PC-3 (cell line): ENCODE measurements at regions not wholly inside any gene's neighbourhood (a gene's known extent, or its start where the extent isn't known, plus 50 kb on each side); places are given as distances from the start of the nearest gene placed in this dataset.

Source experiments
- ATAC-seq: fragments of 200-7000 bp; cut with Tn5 transposase; 2 replicates; pipeline ENCODE4 v1.9.1; 2020; ENCODE audit warnings: mild to moderate bottlenecking, moderate library complexity
- BruUV-seq: library from RNA; stranded (reverse); fragments of 400-500 nt; replicated peaks from 2 replicates; lab custom pipeline; 2021; lab: Mats Ljungman, UMichigan
- CTCF ChIA-PET: fragments of 300-600 bp; sonication (Branson Sonifier 250); formaldehyde crosslinking; loops from one replicate; lab custom pipeline; 2022; ENCODE audit warnings: antibody characterized with exemption; lab: Charles Lee
- POLR2A ChIA-PET: fragments of 300-600 bp; sonication (Branson Sonifier 250); formaldehyde crosslinking; loops from one replicate; lab custom pipeline; 2022; ENCODE audit warnings: antibody characterized with exemption; ENCODE audit not compliant: unreplicated experiment; lab: Charles Lee
- DNase-seq: peaks from one replicate; pipeline ENCODE4 v3.0.0-alpha.2; 2015
- H2AFZ ChIP-seq: fragments of 300-600 bp; sonication (generic); 2 replicates; pipeline ENCODE4 v1.6.0; 2016; ENCODE audit warnings: antibody characterized with exemption, low read length
- H3F3A ChIP-seq: fragments of 300-600 bp; sonication (generic); one replicate; pipeline ENCODE4 v1.6.0; 2017; ENCODE audit warnings: antibody characterized with exemption, low read length, control low read depth, mild to moderate bottlenecking; ENCODE audit not compliant: unreplicated experiment
- H3K27ac ChIP-seq: fragments of 300-600 bp; sonication (generic); 2 replicates; pipeline ENCODE4 v1.5.1; 2016; ENCODE audit warnings: mild to moderate bottlenecking, low read length
- H3K27me3 ChIP-seq: fragments of 300-600 bp; sonication (generic); 2 replicates; pipeline ENCODE4 v1.6.1; 2016; ENCODE audit warnings: low read length, mixed read lengths
- H3K36me3 ChIP-seq: fragments of 300-600 bp; sonication (generic); 2 replicates; pipeline ENCODE4 v1.6.1; 2016; ENCODE audit warnings: low read depth, mixed run types, low read length, mixed read lengths
- H3K4me1 ChIP-seq: fragments of 300-600 bp; sonication (generic); 2 replicates; pipeline ENCODE4 v1.5.1; 2016; ENCODE audit warnings: low read length; ENCODE audit not compliant: insufficient read depth
- H3K4me2 ChIP-seq: fragments of 300-600 bp; sonication (generic); 2 replicates; pipeline ENCODE4 v1.6.0; 2016; ENCODE audit warnings: low read length
- H3K4me3 ChIP-seq: fragments of 300-600 bp; sonication (generic); 2 replicates; pipeline ENCODE4 v1.5.1; 2016; ENCODE audit warnings: mild to moderate bottlenecking, low read length, mixed read lengths
- H3K79me2 ChIP-seq: fragments of 300-600 bp; sonication (generic); 2 replicates; pipeline ENCODE4 v1.6.1; 2017; ENCODE audit warnings: low read length, mixed read lengths
- H3K9ac ChIP-seq: fragments of 300-600 bp; sonication (generic); 2 replicates; pipeline ENCODE4 v1.6.0; 2016; ENCODE audit warnings: mild to moderate bottlenecking, low read length
- H3K9me2 ChIP-seq: fragments of 300-600 bp; sonication (generic); replicated peaks from 2 replicates; pipeline ENCODE4 v1.6.1; 2016; ENCODE audit warnings: mixed run types, low read length, mixed read lengths
- H3K9me3 ChIP-seq: fragments of 300-600 bp; sonication (generic); 2 replicates; pipeline ENCODE4 v1.6.1; 2016; ENCODE audit warnings: low read length, mixed read lengths
- H4K20me1 ChIP-seq: fragments of 300-600 bp; sonication (generic); 2 replicates; pipeline ENCODE4 v1.6.1; 2016; ENCODE audit warnings: low read length, mixed read lengths
- EZH2 ChIP-seq: fragments of 300-600 bp; sonication (generic); IDR thresholded peaks from one replicate; pipeline ENCODE4 v1.6.1; 2017; ENCODE audit warnings: antibody characterized with exemption, mild to moderate bottlenecking, low read length; ENCODE audit not compliant: unreplicated experiment
- EZH2phosphoT487 ChIP-seq: fragments of 300-600 bp; sonication (generic); IDR thresholded peaks from 2 replicates; pipeline ENCODE4 v1.6.1; 2018; ENCODE audit warnings: mild to moderate bottlenecking, antibody characterized with exemption, low read length, borderline replicate concordance
- intact Hi-C: fragments of 100-400 bp; cut with micrococcal nuclease; formaldehyde crosslinking; loops from 2 replicates; pipeline ENCODE4 v1.9.0; 2023
- TF ChIP-seq, protein P1 (sequence below): fragments of 300-600 bp; sonication (generic); conservative IDR thresholded peaks from 2 replicates; pipeline ENCODE4 v1.5.1; 2017; ENCODE audit warnings: antibody characterized with exemption, low read depth, mild to moderate bottlenecking, low read length

DNA sequence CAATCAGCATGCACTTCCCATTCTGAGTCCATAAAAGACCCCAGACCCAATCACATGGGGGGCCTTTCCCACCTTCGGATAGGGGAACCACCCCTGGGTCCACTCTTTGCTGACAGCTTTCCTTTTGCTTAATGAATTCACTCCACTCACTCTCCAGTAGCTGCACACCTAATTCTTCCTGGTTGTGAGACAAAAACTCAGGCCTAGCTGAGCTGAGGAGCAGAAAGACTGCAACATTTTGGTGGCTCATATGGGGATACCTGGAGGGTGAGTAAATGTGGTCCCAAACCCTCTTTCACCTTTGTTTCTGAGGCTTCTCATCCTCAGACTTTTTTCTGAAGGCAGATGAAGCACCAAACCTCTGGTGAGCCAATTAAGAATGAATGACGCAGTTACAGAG is 138.1 kb downstream of the WDR11 start:
- ChIA-PET CTCF (no interaction called here), POLR2A (no interaction called here)
- DNase-seq (no peak), ATAC-seq (no peak)
- Histone ChIP-seq H3K4me3 (no peak overlapping the region), H3K36me3 (no peaks in the 10 kb centered on the region), H3K4me1 (no peaks in the 10 kb centered on the region), H3K9me3 (no peaks in the 10 kb centered on the region), H3K27ac (no peak overlapping the region), H3K4me2 (no peak overlapping the region), H3K27me3 (no peaks in the 10 kb centered on the region), H3F3A (no peaks in the 10 kb centered on the region), H4K20me1 (no peaks in the 10 kb centered on the region), H2AFZ (no peak overlapping the region), H3K9ac (no peak overlapping the region), H3K9me2 (no peaks in the 10 kb centered on the region), H3K79me2 (no peaks in the 10 kb centered on the region)
- BruUV-seq, result no TSS peak
- intact Hi-C loops, result no loop called here
- TF ChIP-seq, protein P1, sequence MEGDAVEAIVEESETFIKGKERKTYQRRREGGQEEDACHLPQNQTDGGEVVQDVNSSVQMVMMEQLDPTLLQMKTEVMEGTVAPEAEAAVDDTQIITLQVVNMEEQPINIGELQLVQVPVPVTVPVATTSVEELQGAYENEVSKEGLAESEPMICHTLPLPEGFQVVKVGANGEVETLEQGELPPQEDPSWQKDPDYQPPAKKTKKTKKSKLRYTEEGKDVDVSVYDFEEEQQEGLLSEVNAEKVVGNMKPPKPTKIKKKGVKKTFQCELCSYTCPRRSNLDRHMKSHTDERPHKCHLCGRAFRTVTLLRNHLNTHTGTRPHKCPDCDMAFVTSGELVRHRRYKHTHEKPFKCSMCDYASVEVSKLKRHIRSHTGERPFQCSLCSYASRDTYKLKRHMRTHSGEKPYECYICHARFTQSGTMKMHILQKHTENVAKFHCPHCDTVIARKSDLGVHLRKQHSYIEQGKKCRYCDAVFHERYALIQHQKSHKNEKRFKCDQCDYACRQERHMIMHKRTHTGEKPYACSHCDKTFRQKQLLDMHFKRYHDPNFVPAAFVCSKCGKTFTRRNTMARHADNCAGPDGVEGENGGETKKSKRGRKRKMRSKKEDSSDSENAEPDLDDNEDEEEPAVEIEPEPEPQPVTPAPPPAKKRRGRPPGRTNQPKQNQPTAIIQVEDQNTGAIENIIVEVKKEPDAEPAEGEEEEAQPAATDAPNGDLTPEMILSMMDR, result no peak
- TF ChIP-seq EZH2 (no peak), EZH2phosphoT487 (no peak)

DNA sequence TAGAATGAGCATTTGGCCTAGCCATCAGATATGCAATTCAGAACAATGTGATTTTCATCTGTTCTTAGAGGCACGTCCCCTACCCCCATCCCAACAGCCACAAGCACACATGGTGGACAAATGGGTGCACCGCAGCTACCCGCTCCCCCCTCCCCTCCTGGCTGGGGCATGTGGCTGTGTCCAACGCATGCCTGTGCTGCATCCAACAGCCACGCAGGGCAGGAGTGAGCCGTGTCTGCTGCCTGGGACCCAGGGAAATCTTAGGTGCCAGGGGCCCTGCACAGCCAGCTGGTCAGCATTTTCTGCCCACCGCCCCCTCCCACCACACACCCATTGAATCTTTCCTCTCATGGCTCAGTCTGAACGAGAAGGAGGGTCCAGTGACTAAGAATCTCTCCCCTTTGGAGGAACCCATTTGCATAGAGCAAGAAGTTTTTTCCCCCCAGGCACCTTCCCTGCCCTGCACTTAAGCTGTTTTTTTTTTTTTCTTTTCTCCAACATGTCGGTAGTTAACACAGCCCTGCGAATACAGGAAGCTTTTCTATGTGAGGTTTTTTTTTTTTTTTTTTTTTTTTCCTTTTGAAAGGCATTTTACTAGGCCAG is 138.9 kb downstream of the WDR11 start:
- ATAC-seq, result no peak
- DNase-seq, result no peak
- POLR2A ChIA-PET, result no interaction called here
- CTCF ChIA-PET, result no interaction called here
- Histone ChIP-seq H3K27me3 (no peaks in the 10 kb centered on the region), H2AFZ (no peak overlapping the region), H3K9me2 (no peaks in the 10 kb centered on the region), H3K36me3 (no peaks in the 10 kb centered on the region), H3K27ac (no peak overlapping the region), H3K4me1 (no peaks in the 10 kb centered on the region), H3K9ac (no peak overlapping the region), H3K9me3 (no peaks in the 10 kb centered on the region), H3K79me2 (no peaks in the 10 kb centered on the region), H4K20me1 (no peaks in the 10 kb centered on the region), H3F3A (no peaks in the 10 kb centered on the region), H3K4me2 (no peak overlapping the region), H3K4me3 (no peak overlapping the region)
- BruUV-seq, result no TSS peak
- intact Hi-C loops, result no loop called here
- TF ChIP-seq EZH2 (no peak), EZH2phosphoT487 (no peak)
- TF ChIP-seq, protein P1, result no peak

DNA sequence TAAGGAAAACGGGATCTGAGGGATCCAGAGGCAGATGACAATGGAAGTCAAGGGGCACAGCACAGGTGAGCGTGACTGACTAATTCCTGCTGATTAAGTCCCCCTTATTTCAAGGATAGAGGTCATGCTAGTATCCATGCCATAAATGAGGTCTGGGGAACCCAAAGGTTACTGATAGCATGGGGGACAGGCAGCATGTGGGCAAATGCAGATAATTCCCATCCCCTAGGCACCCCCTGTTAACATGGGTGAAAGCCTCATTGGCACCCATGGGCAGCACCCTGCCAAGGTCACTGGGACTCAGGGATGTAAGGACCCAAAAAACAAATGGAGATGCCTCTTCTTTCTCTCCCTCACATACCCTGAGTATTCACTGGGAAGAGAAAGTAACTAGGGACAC is 139.7 kb downstream of the WDR11 start:
- POLR2A ChIA-PET, result no interaction called here
- Histone ChIP-seq H3K9ac (no peak overlapping the region), H3K4me2 (no peak overlapping the region), H3K4me3 (no peak overlapping the region), H3K36me3 (no peaks in the 10 kb centered on the region), H3K4me1 (no peaks in the 10 kb centered on the region), H3K9me3 (no peaks in the 10 kb centered on the region), H4K20me1 (no peaks in the 10 kb centered on the region), H3K27ac (no peak overlapping the region), H3K79me2 (no peaks in the 10 kb centered on the region), H3K9me2 (no peaks in the 10 kb centered on the region), H3K27me3 (peaks cover 4% of the 10 kb centered on the region; the same call in 1 of the 2 replicates), H2AFZ (no peak overlapping the region), H3F3A (no peaks in the 10 kb centered on the region)
- TF ChIP-seq, protein P1, result no peak
- TF ChIP-seq EZH2 (no peak), EZH2phosphoT487 (no peak)
- ATAC-seq, result no peak
- intact Hi-C loops, result no loop called here
- CTCF ChIA-PET, result no interaction called here
- no peak for DNase-seq
- BruUV-seq, result no TSS peak
